Naive B cell (primary cell): ENCODE measurements at regions not wholly inside any gene's neighbourhood (a gene's known extent, or its start where the extent isn't known, plus 50 kb on each side); places are given as distances from the start of the nearest gene placed in this dataset.

Experiments used
- ATAC-seq, 2 donors: fragments of 150-1000 bp; cut with Tn5 transposase; 2 replicates each; pipeline ENCODE4 v1.10.0; 2021; ENCODE audit warnings: low read depth in 2 of 2, mild to moderate bottlenecking in 2 of 2, moderate library complexity in 2 of 2
- DNase-seq: peaks from one replicate; pipeline ENCODE4 v3.0.0; 2022
- H3K27ac Mint-ChIP-seq, 6 donors: one replicate each; pipeline ENCODE4 v1.8.0; 2020 to 2022; ENCODE audit warnings: mild to moderate bottlenecking in 6 of 6, mixed read lengths in 6 of 6, moderate library complexity in 5 of 6, inconsistent platforms in 2 of 6
- H3K27me3 Mint-ChIP-seq, 3 donors: one replicate each; pipeline ENCODE4 v1.8.0; 2021 to 2022; ENCODE audit warnings: mixed read lengths in 3 of 3, mild to moderate bottlenecking in 1 of 3
- H3K36me3 Mint-ChIP-seq, 2 donors: one replicate each; pipeline ENCODE4 v1.8.0; 2020 to 2022; ENCODE audit warnings: mixed read lengths in 2 of 2, inconsistent platforms in 1 of 2, mild to moderate bottlenecking in 1 of 2
- H3K4me1 Mint-ChIP-seq, 3 donors: one replicate each; pipeline ENCODE4 v1.8.0; 2020 to 2022; ENCODE audit warnings: mixed read lengths in 3 of 3, inconsistent platforms in 1 of 3, mild to moderate bottlenecking in 1 of 3, moderate library complexity in 1 of 3
- H3K4me3 Mint-ChIP-seq, 8 donors: one replicate each; pipeline ENCODE4 v1.8.0; 2020 to 2022; ENCODE audit warnings: mild to moderate bottlenecking in 8 of 8, mixed read lengths in 8 of 8, moderate library complexity in 8 of 8, inconsistent platforms in 2 of 8
- H3K9me3 Mint-ChIP-seq, 7 donors: one replicate each; pipeline ENCODE4 v1.8.0; 2020 to 2022; ENCODE audit warnings: mixed read lengths in 7 of 7, mild to moderate bottlenecking in 5 of 7, inconsistent platforms in 2 of 7, moderate library complexity in 1 of 7

DNA sequence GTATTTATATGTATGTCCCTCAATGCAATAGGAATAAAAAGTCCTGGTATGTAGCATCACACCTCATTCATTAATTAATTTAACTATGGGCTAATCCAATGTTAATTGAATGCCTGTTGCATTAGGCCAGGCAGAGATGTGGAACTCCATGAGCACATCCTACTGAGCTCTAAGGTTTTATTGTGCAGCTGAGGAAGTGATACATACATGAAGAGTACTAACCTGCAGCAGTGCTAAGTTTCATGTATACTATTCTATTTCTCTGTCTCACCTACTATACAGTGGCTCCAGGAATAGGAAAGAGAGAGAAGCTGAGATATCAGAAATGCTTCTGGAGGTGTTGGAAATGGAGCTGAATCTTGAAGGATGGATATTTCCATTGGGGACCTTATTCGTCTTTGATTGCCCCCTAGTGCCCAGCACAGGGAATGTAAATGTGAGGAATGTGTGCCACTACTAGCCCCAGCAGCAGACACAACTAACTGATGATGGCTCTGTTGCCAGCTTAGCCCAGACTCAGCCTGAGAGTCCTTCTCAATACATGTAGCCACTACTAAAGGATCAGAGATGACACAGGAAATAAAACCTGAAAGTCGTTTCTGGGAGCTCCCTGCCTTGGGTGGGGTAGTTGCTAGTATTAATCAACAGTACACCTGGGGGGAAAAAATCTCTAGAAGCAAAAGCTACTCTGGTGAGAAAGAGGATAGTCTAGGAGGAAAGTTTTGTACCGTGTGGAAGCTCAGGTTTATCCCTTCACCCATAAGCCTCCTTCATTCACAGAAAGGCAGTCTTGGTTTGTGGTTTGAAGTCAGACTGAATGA, 173.3 kb upstream of the FOXD3 start:
- DNase-seq (no peak), ATAC-seq (no peak)
- no peaks in the 10 kb centered on the region for H3K36me3 Mint-ChIP-seq
- peaks cover 21 to 38% (median 26%) of the 10 kb centered on the region in 3 donors for H3K27me3 Mint-ChIP-seq
- no peak overlapping the region for H3K4me3 Mint-ChIP-seq
- no peaks in the 10 kb centered on the region for H3K4me1 Mint-ChIP-seq
- H3K27ac Mint-ChIP-seq, result no peak overlapping the region
- peaks cover 0 to 7% (median 2%) of the 10 kb centered on the region in 7 donors for H3K9me3 Mint-ChIP-seq

DNA sequence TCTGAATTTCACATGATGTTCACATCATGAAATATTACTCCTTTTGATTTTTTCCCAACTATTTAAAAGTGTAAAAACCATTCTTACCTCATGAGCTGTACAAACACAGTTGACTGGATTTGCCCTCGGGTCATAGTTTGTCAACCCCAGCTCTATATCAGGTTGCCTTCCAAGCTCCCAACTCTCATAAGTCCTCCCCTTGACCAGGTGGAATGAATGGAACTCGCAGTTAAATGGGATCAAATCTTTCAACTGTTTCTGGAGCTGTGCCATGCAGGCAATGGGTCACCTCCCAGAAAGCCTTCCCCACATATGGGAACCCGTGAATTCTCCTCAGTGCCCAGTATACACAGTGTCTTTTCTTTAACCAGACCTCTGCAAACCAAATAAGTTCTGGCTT, 169.8 kb upstream of the FOXD3 start:
- Mint-ChIP-seq H3K36me3 (no peaks in the 10 kb centered on the region), H3K9me3 (peaks cover 0 to 3% (median 0%) of the 10 kb centered on the region in 7 donors), H3K27ac (no peak overlapping the region), H3K27me3 (peaks cover 30 to 33% (median 31%) of the 10 kb centered on the region in 3 donors), H3K4me3 (no peak overlapping the region), H3K4me1 (no peaks in the 10 kb centered on the region)
- ATAC-seq, result no peak
- DNase-seq, result no peak

DNA sequence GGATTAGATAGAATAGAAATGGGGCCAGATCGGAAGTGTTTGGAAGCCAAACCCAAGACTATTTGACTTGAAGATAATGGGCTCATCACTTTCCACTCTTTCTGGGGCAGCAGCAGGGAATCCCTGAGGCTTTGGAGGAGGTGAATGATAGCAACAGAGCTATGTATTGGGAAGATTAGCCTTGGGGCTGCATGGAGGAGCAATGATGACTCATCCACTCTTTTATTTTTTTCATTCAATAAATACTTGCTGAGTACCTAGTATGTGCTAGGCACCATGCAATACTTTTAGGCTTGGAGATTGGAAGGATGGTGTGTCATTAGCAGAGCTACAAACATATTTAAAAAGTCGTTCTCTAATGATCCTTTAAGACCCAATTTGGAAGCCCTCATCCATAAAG, 166.9 kb upstream of the FOXD3 start:
- Mint-ChIP-seq H3K36me3 (no peaks in the 10 kb centered on the region), H3K9me3 (peaks cover 0 to 3% (median 0%) of the 10 kb centered on the region in 7 donors), H3K4me3 (no peak overlapping the region), H3K27me3 (peaks cover 29 to 46% (median 40%) of the 10 kb centered on the region in 3 donors), H3K27ac (no peak overlapping the region), H3K4me1 (no peaks in the 10 kb centered on the region)
- DNase-seq, result no peak
- no peak for ATAC-seq

DNA sequence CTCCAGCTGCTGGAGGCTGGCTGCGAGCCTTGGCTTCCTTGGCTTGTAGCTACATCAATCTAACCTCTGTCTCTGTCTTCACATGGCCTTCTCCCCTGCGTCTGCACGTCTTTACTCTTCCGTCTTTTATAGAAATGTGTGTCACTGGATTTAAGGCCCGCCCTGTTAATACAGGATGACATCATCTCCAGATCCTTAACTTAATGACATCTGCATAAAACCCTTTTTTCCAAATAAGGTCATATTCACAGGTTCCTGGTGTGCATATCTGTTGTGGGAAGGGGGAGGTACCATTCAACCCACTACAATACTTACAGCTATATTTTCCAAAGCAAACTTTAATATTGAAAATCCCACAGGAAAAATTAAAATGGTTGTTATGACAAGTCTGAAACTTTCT, 165.3 kb upstream of the FOXD3 start:
- DNase-seq, result no peak
- no peaks in the 10 kb centered on the region for H3K36me3 Mint-ChIP-seq
- no peaks in the 10 kb centered on the region for H3K4me1 Mint-ChIP-seq
- no peak overlapping the region for H3K27ac Mint-ChIP-seq
- H3K9me3 Mint-ChIP-seq, result peaks cover 0 to 2% (median 0%) of the 10 kb centered on the region in 7 donors
- no peak for ATAC-seq
- H3K4me3 Mint-ChIP-seq, result no peak overlapping the region
- H3K27me3 Mint-ChIP-seq, result peaks cover 20 to 39% (median 38%) of the 10 kb centered on the region in 3 donors

DNA sequence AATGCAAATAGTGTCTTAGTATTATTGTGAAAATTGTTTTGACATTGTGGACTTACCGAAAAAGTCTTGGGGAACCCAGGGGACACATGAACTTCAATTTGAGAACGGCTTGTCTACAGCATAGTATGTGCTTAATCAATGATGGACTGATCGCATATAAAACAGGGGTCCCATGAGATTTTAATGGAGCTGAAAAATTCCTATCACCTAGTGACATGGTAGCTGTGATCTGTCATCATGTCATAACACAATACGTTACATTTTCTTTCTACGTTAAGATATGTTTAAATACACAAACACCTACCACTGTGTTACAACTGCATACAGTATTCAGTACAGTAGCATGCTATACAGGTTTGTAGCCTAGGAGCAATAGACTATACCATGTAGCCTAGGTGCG, 153.3 kb upstream of the FOXD3 start:
- Mint-ChIP-seq H3K27me3 (peaks cover 10 to 22% (median 12%) of the 10 kb centered on the region in 3 donors), H3K27ac (no peak overlapping the region), H3K4me3 (no peak overlapping the region), H3K36me3 (no peaks in the 10 kb centered on the region), H3K9me3 (no peaks in the 10 kb centered on the region), H3K4me1 (no peaks in the 10 kb centered on the region)
- ATAC-seq (no peak), DNase-seq (no peak)

DNA sequence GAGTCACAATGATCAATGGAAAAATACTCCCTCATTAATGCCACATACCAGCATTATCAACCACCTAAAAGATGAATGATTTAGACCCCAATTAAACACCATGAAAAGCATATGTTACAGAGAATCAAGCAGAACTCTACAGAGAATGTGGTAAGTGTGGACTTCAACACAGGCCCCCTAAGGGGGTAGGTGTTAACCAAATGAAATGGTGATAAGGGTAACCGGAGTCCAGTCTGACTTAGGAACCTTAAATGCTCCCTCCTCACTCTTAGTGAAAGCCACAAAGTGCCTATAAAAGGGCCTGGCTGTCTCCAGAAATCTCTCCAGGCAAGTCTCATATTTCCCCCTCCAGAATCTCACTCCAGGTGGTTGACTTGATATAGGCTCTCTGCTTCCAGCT, 149.2 kb upstream of the FOXD3 start:
- Mint-ChIP-seq H3K27me3 (peaks cover 10 to 28% (median 20%) of the 10 kb centered on the region in 3 donors), H3K4me3 (no peak overlapping the region), H3K36me3 (no peaks in the 10 kb centered on the region), H3K9me3 (peaks cover 0 to 14% (median 4%) of the 10 kb centered on the region in 7 donors), H3K27ac (no peak overlapping the region), H3K4me1 (no peaks in the 10 kb centered on the region)
- DNase-seq, result no peak
- no peak for ATAC-seq

DNA sequence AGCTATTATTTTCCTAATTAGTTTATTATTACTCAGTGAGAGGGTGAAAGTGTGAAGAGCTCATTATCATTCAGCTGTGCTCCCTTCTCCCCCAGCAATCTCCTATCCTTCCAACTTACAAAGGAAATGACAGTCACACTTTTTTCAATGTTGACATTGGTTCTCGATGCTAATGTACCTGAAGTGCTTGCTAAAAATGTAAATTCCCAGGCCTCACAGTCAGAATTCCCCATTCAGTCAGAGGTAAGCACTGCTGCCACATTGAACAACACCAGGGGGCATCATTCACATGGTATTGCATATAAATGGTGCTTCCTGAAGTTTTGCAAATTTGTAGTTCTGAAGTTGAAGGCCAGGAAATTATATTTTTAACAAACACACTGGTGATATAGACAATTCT, 132.7 kb upstream of the FOXD3 start:
- H3K9me3 Mint-ChIP-seq, result no peaks in the 10 kb centered on the region
- no peaks in the 10 kb centered on the region for H3K36me3 Mint-ChIP-seq
- H3K4me3 Mint-ChIP-seq, result no peak overlapping the region
- ATAC-seq (no peak), DNase-seq (no peak)
- H3K4me1 Mint-ChIP-seq, result no peaks in the 10 kb centered on the region
- no peak overlapping the region for H3K27ac Mint-ChIP-seq
- peaks cover 0 to 9% (median 0%) of the 10 kb centered on the region in 3 donors for H3K27me3 Mint-ChIP-seq

DNA sequence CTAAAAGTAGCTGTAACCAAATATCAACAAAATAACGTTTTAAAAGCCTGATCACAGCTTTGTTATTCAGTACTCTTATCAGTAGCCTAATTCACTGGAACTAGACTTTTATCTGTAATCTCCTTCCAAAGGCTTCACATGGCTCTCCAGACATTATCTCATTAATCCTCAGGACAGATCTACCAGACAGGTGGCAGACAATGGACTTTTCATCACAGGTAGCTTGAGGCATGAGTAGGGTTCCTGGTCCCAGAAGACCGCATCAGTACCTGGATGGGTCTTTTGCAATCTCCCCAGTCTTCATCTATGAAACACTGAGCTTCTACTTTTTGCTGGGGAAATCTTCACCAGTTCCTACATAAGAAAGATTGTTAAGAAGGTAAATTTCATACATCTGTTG, 132.2 kb upstream of the FOXD3 start:
- no peaks in the 10 kb centered on the region for H3K4me1 Mint-ChIP-seq
- no peaks in the 10 kb centered on the region for H3K9me3 Mint-ChIP-seq
- DNase-seq (no peak), ATAC-seq (no peak)
- peaks cover 0 to 9% (median 0%) of the 10 kb centered on the region in 3 donors for H3K27me3 Mint-ChIP-seq
- H3K36me3 Mint-ChIP-seq, result no peaks in the 10 kb centered on the region
- no peak overlapping the region for H3K4me3 Mint-ChIP-seq
- H3K27ac Mint-ChIP-seq, result no peak overlapping the region

DNA sequence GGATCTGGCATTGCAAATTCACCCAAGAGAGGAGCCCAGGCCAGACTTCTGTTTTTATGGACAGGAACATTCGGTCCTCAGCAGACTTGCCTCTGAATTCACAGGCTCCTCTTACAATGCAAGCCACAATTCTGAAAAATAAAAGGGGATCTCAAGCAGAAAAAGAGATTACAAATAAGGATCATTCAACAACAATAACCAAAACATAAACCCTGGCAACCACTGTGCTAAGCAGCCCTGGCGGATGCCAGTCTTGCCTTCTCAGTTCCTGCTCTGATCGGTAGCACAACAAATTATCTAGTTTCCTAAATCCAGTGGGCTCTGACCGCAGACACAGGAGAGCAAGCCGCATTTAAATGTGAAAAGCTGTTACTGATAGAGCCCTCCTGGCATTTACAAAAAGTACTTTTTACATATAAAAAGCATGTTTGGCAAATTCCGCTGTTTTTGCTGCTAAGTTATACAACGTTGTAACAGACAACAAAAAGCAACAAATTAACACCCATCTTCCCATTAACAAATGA, 123.4 kb upstream of the FOXD3 start:
- Mint-ChIP-seq H3K27ac (no peak overlapping the region), H3K4me3 (no peak overlapping the region), H3K4me1 (no peaks in the 10 kb centered on the region), H3K9me3 (no peaks in the 10 kb centered on the region), H3K36me3 (no peaks in the 10 kb centered on the region), H3K27me3 (peaks cover 4 to 44% (median 41%) of the 10 kb centered on the region in 3 donors)
- no peak for ATAC-seq
- DNase-seq, result no peak

DNA sequence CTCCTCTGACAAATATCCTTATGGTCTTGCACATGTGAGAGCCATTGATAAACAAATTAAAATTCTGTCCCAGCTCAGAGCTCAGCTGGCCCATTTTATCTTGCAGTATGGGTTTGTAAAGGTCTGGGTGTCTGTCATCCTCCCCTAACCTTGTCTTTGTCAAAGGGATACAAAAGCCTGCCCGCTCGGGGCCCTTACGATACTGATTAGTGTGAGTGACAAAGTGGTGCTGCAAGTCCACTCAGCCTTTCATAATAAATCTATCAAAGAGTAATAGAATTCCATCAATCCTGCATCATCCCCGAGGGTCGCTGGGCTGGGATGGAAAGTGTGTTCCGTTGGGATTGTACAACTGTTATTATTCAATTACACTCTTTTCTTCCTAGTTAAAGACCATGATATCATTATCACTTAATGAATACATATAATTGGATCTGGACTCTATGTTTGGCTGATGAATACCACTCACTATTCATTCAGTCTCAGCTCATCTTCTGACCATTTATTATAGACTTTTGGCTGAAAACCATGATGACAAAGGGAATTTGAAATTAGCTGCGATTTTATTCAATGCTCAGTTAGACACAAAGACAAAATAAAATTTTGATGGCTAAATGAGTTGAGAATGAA, 122.5 kb upstream of the FOXD3 start:
- no peak for ATAC-seq
- peaks cover 4 to 44% (median 41%) of the 10 kb centered on the region in 3 donors for H3K27me3 Mint-ChIP-seq
- H3K4me1 Mint-ChIP-seq, result no peaks in the 10 kb centered on the region
- DNase-seq, result no peak
- no peak overlapping the region for H3K27ac Mint-ChIP-seq
- no peak overlapping the region for H3K4me3 Mint-ChIP-seq
- no peaks in the 10 kb centered on the region for H3K9me3 Mint-ChIP-seq
- H3K36me3 Mint-ChIP-seq, result no peaks in the 10 kb centered on the region

DNA sequence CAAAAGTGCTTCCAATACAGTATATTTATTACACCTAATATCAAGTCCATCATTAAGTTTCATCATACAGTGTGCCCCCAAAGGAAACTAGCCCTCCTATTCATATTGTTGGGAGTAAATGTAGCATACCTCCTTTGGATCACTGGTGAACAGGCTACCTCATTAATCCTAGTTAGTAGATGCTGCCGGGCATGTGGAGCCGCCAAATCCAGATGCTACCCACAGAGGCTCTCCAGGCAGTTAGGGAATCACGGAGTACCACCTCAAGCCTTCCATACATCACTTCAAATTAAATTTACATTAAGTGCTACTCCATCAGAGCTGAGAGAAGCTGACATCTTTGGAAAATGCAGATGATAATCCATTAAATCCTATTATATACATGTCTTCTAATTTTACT, 121.7 kb upstream of the FOXD3 start:
- no peak overlapping the region for H3K27ac Mint-ChIP-seq
- DNase-seq (no peak), ATAC-seq (no peak)
- H3K27me3 Mint-ChIP-seq, result peaks cover 6 to 48% (median 41%) of the 10 kb centered on the region in 3 donors
- H3K9me3 Mint-ChIP-seq, result no peaks in the 10 kb centered on the region
- H3K4me3 Mint-ChIP-seq, result no peak overlapping the region
- no peaks in the 10 kb centered on the region for H3K4me1 Mint-ChIP-seq
- no peaks in the 10 kb centered on the region for H3K36me3 Mint-ChIP-seq

DNA sequence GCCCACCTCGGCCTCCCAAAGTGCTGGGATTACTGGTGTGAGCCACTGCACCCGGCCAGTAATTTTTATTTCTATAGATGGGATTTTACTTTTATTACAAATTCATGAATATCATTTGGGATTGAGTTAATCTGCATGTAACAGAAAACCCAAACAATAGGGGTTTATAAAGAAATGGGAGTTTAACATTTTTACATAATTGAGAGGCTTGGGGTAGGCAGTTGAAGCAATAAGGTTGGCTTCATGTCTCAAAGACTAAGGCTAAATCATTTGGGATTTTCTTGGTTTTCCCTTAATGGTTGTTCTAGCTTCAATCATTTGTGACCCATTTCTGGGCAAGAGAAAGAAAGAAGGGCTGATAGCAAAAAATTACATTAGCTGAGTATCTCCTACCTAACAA, 118.7 kb upstream of the FOXD3 start:
- Mint-ChIP-seq H3K27me3 (peaks cover 17 to 44% (median 39%) of the 10 kb centered on the region in 3 donors), H3K4me1 (no peaks in the 10 kb centered on the region)
- no peak for ATAC-seq

DNA sequence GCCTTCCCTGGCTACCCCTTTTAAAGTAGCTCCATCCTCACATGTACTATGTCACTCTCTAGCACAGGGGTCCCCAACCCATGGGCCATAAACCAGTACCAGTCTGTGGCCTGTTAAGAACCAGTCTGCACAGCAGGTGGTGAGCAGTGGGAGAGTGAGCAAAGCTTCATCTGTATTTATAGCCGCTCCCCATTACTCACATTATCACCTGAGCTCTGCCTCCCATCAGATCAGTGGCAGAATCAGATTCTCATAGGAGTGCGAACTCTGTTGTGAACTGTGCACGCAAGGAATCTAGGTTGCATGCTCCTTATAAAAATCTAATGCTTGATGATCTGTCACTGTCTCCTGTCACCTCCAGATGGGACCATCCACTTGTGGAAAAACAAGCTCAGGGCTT, 116.6 kb upstream of the FOXD3 start:
- H3K4me1 Mint-ChIP-seq, result no peaks in the 10 kb centered on the region
- H3K27me3 Mint-ChIP-seq, result peaks cover 22 to 43% (median 35%) of the 10 kb centered on the region in 3 donors
- H3K4me3 Mint-ChIP-seq, result no peak overlapping the region
- H3K36me3 Mint-ChIP-seq, result no peaks in the 10 kb centered on the region
- peaks cover 0 to 8% (median 0%) of the 10 kb centered on the region in 7 donors for H3K9me3 Mint-ChIP-seq
- H3K27ac Mint-ChIP-seq, result peak overlapping the region in 1 of 6 donors; percentile 57
- DNase-seq (no peak), ATAC-seq (no peak)

More for the DNA sequence above, 118.7 kb upstream of the FOXD3 start:
- no peaks in the 10 kb centered on the region for H3K36me3 Mint-ChIP-seq
- H3K9me3 Mint-ChIP-seq, result peaks cover 0 to 8% (median 0%) of the 10 kb centered on the region in 7 donors
- DNase-seq, result no peak
- H3K27ac Mint-ChIP-seq, result no peak overlapping the region
- no peak overlapping the region for H3K4me3 Mint-ChIP-seq

DNA sequence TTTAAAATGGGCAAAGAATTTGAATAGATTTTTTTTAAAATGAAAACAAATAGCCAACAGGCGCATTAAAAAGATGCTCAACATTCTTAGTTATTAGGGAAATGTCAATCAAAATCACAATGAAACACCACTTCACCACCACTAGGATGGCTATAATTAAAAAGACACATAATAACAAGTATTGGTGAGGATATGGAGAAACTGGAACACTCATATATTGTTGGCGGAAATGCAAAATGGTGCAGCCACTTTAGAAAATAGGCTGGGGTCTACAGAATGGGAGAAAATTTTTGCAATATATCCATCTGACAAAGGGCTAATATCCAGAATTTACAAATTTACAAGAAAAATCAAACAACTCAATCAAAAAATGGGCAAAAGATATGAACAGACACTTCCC, 107.8 kb upstream of the FOXD3 start:
- peaks cover 17 to 21% (median 18%) of the 10 kb centered on the region in 3 donors for H3K27me3 Mint-ChIP-seq
- no peak for ATAC-seq

More for the DNA sequence above, 107.8 kb upstream of the FOXD3 start:
- DNase-seq, result no peak
- H3K4me1 Mint-ChIP-seq, result no peaks in the 10 kb centered on the region
- H3K9me3 Mint-ChIP-seq, result peaks cover 3 to 14% (median 8%) of the 10 kb centered on the region in 7 donors
- no peak overlapping the region for H3K4me3 Mint-ChIP-seq
- peaks cover 0 to 8% of the 10 kb centered on the region in 2 donors for H3K36me3 Mint-ChIP-seq
- H3K27ac Mint-ChIP-seq, result no peak overlapping the region
